GM18870 (cell line): ENCODE measurements at regions not wholly inside any gene's neighbourhood (a gene's known extent, or its start where the extent isn't known, plus 50 kb on each side); places are given as distances from the start of the nearest gene placed in this dataset.

Source experiments
- ATAC-seq: cut with Tn5 transposase; IDR thresholded peaks from one replicate; pipeline ENCODE4 v1.9.1; 2021; ENCODE audit warnings: moderate library complexity; ENCODE audit not compliant: unreplicated experiment

GRCh38 chr20:11270566-11270965, 596.8 kb upstream of the JAG1 start:
- ATAC-seq: no peak

GRCh38 chr20:11271319-11271718, 597.5 kb upstream of the JAG1 start:
- ATAC-seq: no peak

GRCh38 chr20:11271920-11272594, 598.3 kb upstream of the JAG1 start:
- no peak for ATAC-seq

DNA sequence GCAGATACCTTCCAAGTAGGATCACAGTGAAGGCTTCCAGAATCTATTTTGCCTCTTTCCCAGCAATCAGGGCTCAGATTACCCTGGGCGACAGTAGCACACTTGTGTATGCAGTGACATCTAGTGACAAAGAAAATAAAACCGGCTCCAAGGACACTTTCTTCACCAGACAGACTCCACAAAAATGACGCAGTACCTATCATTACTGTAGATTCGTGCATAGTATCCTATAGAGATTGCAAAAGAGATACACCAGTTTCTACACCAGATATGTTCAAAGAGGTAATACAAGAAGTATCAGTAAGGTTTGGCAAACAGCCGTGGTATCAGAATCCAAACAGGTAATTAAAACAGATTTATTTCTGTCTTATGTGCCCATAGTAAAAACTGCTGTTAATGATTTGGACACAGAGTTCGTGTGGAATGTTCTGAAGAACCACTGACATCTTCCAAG, 600.4 kb upstream of the JAG1 start:
- no peak for ATAC-seq

DNA sequence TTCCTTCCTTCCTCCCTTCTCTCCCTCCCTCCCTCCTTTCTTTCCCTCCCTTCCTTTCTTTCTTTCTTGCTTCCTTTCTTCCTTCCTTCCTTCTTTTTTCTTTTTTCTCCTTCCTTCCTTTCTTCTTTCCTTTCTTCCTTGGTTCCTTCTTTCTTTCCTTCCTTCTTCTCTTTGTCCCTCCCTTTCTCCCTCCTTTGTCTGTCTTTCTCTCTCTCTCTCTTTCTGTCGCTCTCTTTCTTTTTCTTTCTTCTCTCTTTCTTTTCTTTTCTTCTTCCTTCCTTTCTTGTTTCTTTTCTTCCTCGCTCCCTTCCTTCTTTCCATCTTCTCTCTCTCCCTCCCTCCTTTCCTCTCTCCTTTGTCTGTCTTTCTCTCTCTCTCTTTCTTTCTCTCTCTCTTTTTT, 601.9 kb upstream of the JAG1 start:
- ATAC-seq: no peak

- ATAC-seq: no peak
Observed at GRCh38 chr20:11277170-11277569, 603.4 kb upstream of the JAG1 start.

GRCh38 chr20:11277858-11278257, 604.1 kb upstream of the JAG1 start:
- no peak for ATAC-seq

DNA sequence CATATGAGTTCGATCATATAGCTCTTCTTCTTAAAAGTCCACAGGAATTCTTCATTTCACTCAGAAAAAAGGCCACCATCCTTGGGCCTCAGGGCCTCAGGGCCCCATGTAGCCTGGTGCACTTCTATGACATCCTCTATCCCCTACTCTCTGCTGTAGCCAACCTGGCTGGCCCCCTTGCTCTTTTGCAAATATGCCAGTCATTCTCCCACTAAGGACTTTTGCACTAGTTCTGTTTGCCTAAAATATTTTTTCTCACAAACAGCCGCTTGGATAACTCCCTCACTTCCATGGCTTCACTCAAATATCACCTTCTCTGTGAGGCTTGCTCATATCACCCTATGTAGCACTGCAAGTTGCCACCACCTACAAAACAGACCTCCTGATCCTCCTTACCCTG, 604.7 kb upstream of the JAG1 start:
- no peak for ATAC-seq

DNA sequence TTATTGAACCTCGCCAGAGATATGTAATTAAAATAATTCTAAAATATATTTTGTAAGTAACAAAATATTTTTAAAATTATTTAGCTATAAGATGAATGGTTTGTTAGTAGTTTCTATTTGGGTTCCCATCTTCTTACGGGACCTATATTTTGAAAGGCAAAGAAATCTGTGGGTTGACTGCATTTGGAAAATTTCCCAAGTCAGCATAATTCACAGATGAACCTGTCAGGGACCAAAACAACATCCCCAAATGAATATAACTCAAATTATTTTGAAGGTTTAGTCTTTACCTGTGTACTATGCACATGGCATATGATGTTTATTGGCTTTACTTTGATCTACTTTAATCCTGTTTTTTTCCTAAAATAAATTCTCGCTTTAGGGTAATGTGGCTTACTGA, 607.4 kb upstream of the JAG1 start:
- ATAC-seq: no peak

DNA sequence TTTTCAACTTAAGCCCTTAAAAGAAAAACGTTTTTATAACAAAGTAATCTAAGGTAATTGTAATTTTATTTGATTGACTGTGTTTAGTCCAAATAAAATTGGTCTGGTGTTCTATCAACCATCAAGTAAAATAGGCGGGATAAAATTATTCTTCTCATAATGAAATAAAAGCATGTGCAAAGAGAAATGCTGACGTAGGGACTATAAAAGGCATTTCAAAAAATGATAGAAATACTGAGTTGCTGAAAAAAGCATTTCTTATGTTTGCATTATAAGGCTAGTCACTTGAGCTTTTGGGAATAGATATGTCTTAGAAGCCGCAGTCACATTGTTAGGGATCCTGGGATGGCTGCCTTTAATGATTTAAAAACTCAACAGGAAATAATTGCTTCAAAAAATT, 608.0 kb upstream of the JAG1 start:
- no peak for ATAC-seq

GRCh38 chr20:11287126-11287525, 613.3 kb upstream of the JAG1 start:
- ATAC-seq: no peak

GRCh38 chr20:11296221-11296620, 621.5 kb upstream of the BTBD3 start:
- no peak for ATAC-seq

GRCh38 chr20:11296951-11297350, 620.7 kb upstream of the BTBD3 start:
- ATAC-seq: no peak

DNA sequence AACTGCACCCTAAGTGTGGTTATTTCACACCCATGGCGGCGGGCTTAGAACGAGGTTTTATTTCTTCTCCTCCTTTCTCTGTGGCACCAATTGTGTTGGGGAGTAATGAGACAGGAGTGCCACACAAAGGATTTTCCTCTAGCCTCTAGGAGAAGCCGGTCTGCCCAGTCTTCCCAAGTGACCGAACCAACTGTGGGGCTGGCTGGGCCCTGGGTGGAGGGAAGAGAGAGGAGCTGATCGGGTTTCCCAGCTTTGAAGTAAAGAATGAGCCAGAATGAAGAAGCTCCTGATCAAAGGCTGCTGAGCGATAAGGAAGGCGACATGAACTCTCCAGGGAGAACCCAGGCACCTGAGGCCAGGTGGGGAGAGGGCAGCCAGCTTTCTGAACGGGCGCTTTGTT, 616.0 kb upstream of the BTBD3 start:
- ATAC-seq: no peak

- no peak for ATAC-seq
Observed at GRCh38 chr20:11302436-11302835, 615.3 kb upstream of the BTBD3 start.

DNA sequence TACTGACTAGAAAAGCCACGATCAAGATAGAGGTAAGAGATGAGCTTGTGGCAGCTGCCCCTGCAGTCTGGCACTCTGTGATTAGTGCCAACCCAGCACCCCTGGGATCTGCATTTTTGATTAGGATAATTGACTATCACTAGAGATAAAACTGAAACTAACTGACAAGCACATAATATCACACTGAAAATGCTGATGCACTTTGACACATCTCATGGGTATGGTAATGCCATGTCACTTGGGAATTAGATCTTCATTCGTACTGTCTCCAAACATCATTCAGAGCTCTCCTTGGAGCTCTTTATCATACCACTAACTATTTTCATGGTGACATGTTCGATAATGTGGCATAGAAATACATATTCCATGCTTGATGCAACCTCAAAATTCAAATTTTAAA, 612.9 kb upstream of the BTBD3 start:
- no peak for ATAC-seq

DNA sequence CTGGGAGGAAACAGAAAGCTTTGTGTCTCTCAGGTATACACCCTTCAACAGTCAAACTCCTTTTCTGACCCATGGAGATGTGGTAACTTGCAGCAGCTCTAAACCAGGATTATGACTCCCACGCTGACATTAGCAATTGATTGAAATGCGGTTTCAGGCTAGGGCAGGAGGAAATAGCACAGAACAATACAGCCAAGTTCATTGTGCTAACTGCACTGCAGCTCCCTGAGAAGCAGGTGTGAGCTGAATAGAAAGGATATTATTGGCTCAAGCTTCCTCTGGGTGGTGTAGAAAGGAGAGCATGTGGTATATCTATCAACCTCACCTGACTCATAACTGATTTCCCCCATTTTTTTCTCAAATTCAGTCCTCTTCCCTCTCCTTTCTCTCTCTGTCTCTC, 612.3 kb upstream of the BTBD3 start:
- no peak for ATAC-seq

DNA sequence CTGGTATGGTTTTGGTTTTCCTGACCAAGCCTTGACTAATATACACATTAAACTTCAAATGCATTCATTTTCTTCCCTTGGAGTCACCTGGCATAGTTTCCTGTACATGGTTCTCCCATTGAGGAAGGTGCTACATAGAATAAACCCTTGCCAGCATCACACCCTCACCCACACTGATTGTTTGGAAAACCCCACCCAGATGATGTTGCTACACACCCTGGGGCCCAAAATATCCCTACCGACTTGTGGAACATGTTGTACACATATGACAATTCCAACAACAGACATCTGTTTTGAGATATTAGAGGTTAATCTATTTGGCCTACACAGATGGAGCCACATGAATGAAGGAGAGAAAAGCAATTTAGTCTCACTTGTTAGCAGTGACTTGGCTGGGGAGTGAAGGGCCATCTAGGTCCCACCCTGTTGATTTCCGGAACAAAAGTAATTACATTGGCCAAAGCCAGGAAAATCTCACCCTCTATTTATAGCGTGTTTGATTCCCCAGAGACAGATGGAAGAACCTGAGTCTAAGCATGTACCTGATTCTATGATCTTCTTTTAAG, 606.0 kb upstream of the BTBD3 start:
- ATAC-seq: no peak

- no peak for ATAC-seq
Observed at GRCh38 chr20:11315525-11315924, 602.2 kb upstream of the BTBD3 start.

GRCh38 chr20:11316244-11316643, 601.4 kb upstream of the BTBD3 start:
- no peak for ATAC-seq

- no peak for ATAC-seq
Observed at GRCh38 chr20:11320033-11320432, 597.7 kb upstream of the BTBD3 start.

DNA sequence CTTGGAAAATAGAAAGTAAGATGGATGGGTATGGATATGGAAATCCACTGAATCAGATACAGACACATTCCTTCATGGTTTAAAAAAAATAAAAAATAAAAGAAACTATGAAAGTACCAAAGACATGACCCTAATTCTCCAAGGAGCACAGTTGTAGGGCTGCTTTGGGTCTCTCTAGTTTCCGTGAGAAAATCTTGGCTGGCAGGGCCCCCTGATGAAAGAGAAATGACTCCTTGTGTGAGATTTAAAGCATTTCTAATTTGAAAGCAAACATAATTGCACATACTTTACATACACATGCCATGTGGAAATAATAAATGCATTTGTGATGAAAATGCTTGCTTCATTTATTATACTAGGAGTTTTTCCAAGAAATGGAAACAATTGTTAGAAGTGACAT, 593.9 kb upstream of the BTBD3 start:
- ATAC-seq: no peak

DNA sequence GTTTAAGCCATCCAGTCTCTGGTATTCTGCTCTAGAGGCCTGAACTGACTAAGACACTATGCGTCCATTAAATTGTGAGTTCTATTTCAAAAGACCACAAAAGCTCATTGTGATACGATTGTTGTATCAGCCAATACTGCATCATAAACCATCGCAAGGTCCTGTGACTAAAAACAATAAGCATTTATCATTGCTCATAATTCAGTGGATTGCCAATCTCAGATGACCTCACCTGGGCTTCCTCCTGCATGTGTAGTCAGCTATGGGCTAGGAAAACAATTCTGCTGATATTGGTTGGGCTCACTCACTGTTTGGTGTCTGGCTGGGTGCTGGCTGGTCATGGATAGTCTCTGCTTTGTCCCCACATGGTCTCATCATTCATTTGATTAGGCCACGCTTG, 592.7 kb upstream of the BTBD3 start:
- no peak for ATAC-seq
